Aorta (tissue), 5 donors: ENCODE measurements at regions not wholly inside any gene's neighbourhood (a gene's known extent, or its start where the extent isn't known, plus 50 kb on each side); places are given as distances from the start of the nearest gene placed in this dataset.

Experiments
- ATAC-seq: fragments of 200-7000 bp; cut with Tn5 transposase; one replicate; pipeline ENCODE4 v1.9.1; 2022; ENCODE audit warnings: moderate library complexity; ENCODE audit not compliant: low FRiP score
- DNase-seq, 2 donors: peaks; one replicate each; pipeline ENCODE4 v3.0.0-alpha.2; 2020
- H3K27ac ChIP-seq, 2 donors: one replicate each; pipeline ENCODE4 v1.5.1; 2013; ENCODE audit warnings: low read length in 2 of 2, mild to moderate bottlenecking in 2 of 2, moderate library complexity in 2 of 2, control low read depth in 1 of 2, inconsistent platforms in 1 of 2, low read depth in 1 of 2
- H3K27me3 ChIP-seq, 2 donors: one replicate each; pipeline ENCODE4 v1.6.1; 2013; ENCODE audit warnings: control low read depth in 1 of 2, low read length in 1 of 2, mild to moderate bottlenecking in 1 of 2, moderate library complexity in 1 of 2; ENCODE audit not compliant: insufficient read depth in 2 of 2, control insufficient read depth in 1 of 2
- H3K36me3 ChIP-seq, 2 donors: one replicate each; pipeline ENCODE4 v1.6.1; 2013; ENCODE audit warnings: control low read depth in 1 of 2, low read length in 1 of 2, mild to moderate bottlenecking in 1 of 2; ENCODE audit not compliant: insufficient read depth in 2 of 2, control insufficient read depth in 1 of 2
- H3K4me1 ChIP-seq, 2 donors: one replicate each; pipeline ENCODE4 v1.6.1; 2013; ENCODE audit warnings: low read length in 2 of 2, control low read depth in 1 of 2, mild to moderate bottlenecking in 1 of 2, moderate library complexity in 1 of 2; ENCODE audit not compliant: insufficient read depth in 2 of 2, control insufficient read depth in 1 of 2
- H3K4me3 ChIP-seq, 2 donors: one replicate each; pipeline ENCODE4 v1.5.1; 2013; ENCODE audit warnings: low read length in 2 of 2, control low read depth in 1 of 2, mild to moderate bottlenecking in 1 of 2
- H3K9me3 ChIP-seq: one replicate; pipeline ENCODE4 v1.6.1; 2013; ENCODE audit warnings: mild to moderate bottlenecking, low read length; ENCODE audit not compliant: control insufficient read depth
- WGBS, 2 donors: extraction: QIAGEN DNeasy Blood & Tissue Kit; methylation state at CpG; one replicate each; pipeline ENCODE4 v1.1.7; 2013; 5-methylcytosine and 5-hydroxymethylcytosine counted together
- intact Hi-C, 2 donors: fragments of 100-400 bp; cut with DNase I; formaldehyde crosslinking; loops; one replicate each; pipeline versions ENCODE4 v1.14.2 to v1.15.0; 2022
- donor health status: healthy with polysubstance abuse.
- donor health status: Bipolar disorder and iron deficiency.
- donor health status: DM: no; HTN: no; CAD: no.
- donor health status: DM: no; HTN: no; CAD: no.
- donor health status: DM: yes; HTN: yes; CAD: no.

DNA sequence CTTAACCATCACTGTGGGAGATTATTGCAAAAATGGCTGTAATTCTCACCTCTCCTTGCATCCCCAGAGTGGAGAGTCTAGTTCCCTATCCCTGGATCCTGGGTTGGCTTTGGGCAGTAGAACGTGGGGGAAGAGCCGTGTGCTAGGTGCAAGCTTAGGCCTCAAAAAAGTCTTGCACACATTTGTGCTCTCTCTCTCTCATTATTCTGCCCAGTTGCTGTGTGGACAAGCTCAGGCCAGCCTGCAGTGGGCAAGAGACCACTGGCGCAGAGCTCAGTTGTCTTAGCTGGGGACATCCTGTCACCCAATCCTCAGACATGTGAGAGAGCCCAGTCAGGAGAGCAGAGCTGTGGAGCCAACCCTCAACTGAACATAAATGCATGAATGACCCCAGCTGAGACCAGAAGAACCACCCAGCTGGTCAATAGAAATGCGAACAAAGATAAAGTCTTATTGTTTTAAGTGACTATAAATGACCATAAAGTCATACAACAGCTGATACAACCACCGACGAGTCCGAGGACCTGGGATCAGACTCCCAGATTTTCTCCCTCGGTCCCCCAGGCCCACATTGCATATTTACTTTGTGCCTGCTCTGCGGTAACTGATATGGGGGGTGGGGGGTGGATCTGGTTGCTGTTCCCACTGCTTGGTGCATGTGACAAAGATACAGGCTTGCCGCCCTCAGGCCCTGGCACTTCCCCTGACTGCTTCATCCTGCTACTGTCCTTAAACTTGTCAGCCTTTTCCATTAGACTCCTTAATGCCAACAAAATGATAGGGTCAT is 166.4 kb upstream of the MVB12B start:
- Histone ChIP-seq H3K27ac (no peak overlapping the region), H3K4me3 (no peak overlapping the region), H3K27me3 (no peaks in the 10 kb centered on the region), H3K4me1 (no peaks in the 10 kb centered on the region), H3K9me3 (no peaks in the 10 kb centered on the region), H3K36me3 (no peaks in the 10 kb centered on the region)
- intact Hi-C loops, result no loop called here
- no peak for ATAC-seq
- DNase-seq, result no peak
- WGBS, 2 donors, result 80 to 84% methylated on average over 10 of the region's 10 CpGs

GRCh38 chr9:126160854-126161329 is 165.7 kb upstream of the MVB12B start:
- no peak for ATAC-seq

DNA sequence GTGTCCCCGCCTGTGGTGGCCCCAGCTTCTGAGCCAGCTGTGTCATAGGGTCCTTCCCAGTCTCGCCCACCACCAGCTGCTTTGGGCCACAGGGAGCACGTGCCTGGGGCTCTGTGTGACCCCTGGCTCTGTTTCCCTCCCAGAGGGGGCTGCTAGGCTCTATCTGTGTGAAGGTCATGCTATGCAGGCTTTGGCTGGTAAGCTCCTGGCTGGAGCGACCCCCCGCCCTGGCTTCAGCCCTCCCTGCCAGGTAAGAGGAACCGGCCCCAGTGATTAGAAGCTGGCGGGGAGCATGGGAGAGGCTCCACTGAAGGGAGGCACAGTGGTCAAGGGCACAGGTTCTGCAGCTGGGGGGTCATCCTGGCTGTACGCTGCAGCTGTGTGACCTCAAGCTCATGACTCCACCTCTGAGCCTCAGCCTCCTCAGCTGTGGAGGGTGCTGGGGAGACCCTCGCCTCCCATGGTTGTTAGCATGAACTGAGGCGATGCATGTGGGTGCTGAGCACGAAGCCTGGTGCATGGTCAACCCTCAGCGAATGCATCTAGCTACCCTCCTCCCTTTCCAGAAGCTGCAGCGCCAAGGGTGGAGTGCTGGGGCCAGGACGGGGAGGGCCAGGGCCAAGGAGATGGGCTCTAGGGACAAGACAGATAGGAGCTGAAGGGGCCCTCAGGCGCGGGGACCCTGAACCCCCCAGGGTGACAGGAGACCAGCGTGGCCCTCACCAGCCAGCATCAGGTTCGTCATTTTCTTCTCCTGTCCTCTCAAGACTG is 163.8 kb upstream of the MVB12B start:
- WGBS, 2 donors, result 89 to 92% methylated on average over 18 of the region's 18 CpGs
- no peaks in the 10 kb centered on the region for H3K9me3 ChIP-seq
- no peaks in the 10 kb centered on the region for H3K27me3 ChIP-seq
- H3K4me1 ChIP-seq, result no peaks in the 10 kb centered on the region
- DNase-seq, result no peak
- H3K4me3 ChIP-seq, result no peak overlapping the region
- no peak for ATAC-seq
- intact Hi-C loops, result no loop called here
- no peaks in the 10 kb centered on the region for H3K36me3 ChIP-seq
- H3K27ac ChIP-seq, result no peak overlapping the region

More at GRCh38 chr9:126160854-126161329, 165.7 kb upstream of the MVB12B start:
- Histone ChIP-seq H3K27me3 (no peaks in the 10 kb centered on the region), H3K4me3 (no peak overlapping the region), H3K9me3 (no peaks in the 10 kb centered on the region), H3K27ac (no peak overlapping the region), H3K36me3 (no peaks in the 10 kb centered on the region), H3K4me1 (no peaks in the 10 kb centered on the region)
- intact Hi-C loops, result no loop called here
- 79 to 88% methylated on average over 1 of the region's 1 CpG for WGBS, 2 donors
- DNase-seq, result no peak

GRCh38 chr9:126164796-126165525 is 161.7 kb upstream of the MVB12B start:
- ATAC-seq, result no peak
- Histone ChIP-seq H3K27me3 (no peaks in the 10 kb centered on the region), H3K4me1 (no peaks in the 10 kb centered on the region), H3K4me3 (no peak overlapping the region), H3K36me3 (no peaks in the 10 kb centered on the region), H3K9me3 (no peaks in the 10 kb centered on the region), H3K27ac (no peak overlapping the region)
- no peak for DNase-seq
- intact Hi-C loops, result no loop called here
- WGBS, 2 donors, result 74 to 78% methylated on average over 22 of the region's 22 CpGs

- H3K27me3 ChIP-seq, result no peaks in the 10 kb centered on the region
- no peaks in the 10 kb centered on the region for H3K9me3 ChIP-seq
- no peaks in the 10 kb centered on the region for H3K36me3 ChIP-seq
- DNase-seq, result no peak
- intact Hi-C loops, result no loop called here
- no peak overlapping the region for H3K4me3 ChIP-seq
- ATAC-seq, result no peak
- H3K27ac ChIP-seq, result no peak overlapping the region
- WGBS, 2 donors, result 80 to 91% methylated on average over 8 of the region's 8 CpGs
- no peaks in the 10 kb centered on the region for H3K4me1 ChIP-seq
These were observed 160.9 kb upstream of the MVB12B start for GRCh38 chr9:126165755-126166154.

GRCh38 chr9:126166291-126166690 is 160.3 kb upstream of the MVB12B start:
- H3K27ac ChIP-seq, result no peak overlapping the region
- DNase-seq, result no peak
- H3K36me3 ChIP-seq, result no peaks in the 10 kb centered on the region
- no peak overlapping the region for H3K4me3 ChIP-seq
- H3K9me3 ChIP-seq, result no peaks in the 10 kb centered on the region
- H3K4me1 ChIP-seq, result no peaks in the 10 kb centered on the region
- WGBS, 2 donors, result 81 to 84% methylated on average over 7 of the region's 7 CpGs
- ATAC-seq, result no peak
- intact Hi-C loops, result no loop called here
- H3K27me3 ChIP-seq, result no peaks in the 10 kb centered on the region

- Histone ChIP-seq H3K27me3 (no peaks in the 10 kb centered on the region), H3K9me3 (no peaks in the 10 kb centered on the region), H3K36me3 (no peaks in the 10 kb centered on the region), H3K27ac (no peak overlapping the region), H3K4me3 (no peak overlapping the region), H3K4me1 (no peaks in the 10 kb centered on the region)
- DNase-seq (no peak), ATAC-seq (no peak)
- intact Hi-C loops, result no loop called here
- 84% methylated on average over 6 of the region's 6 CpGs for WGBS, 2 donors
These were observed 159.8 kb upstream of the MVB12B start for GRCh38 chr9:126166866-126167265.

DNA sequence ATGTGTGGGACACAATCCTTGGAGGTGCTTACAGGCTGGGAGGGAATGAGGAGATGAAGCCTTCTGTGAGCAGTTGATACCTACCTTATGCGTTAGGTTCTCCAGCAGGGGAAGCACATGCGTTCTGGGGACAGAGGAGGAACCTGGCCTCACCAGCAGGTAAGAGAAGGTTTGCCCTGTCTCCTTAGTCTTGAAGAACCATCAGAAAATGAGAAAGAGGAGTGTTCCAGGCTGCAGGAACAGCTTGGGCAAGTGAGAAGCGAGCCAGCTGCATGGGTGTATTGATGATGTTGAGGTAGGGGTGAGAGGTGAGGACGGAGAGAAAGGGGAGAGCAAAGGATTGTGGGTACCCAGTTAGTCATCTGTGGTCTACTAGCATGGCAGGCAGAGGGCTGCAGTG is 156.9 kb upstream of the MVB12B start:
- DNase-seq (no peak), ATAC-seq (no peak)
- H3K27me3 ChIP-seq, result no peaks in the 10 kb centered on the region
- intact Hi-C loops, result no loop called here
- no peak overlapping the region for H3K27ac ChIP-seq
- H3K36me3 ChIP-seq, result no peaks in the 10 kb centered on the region
- 73 to 74% methylated on average over 4 of the region's 4 CpGs for WGBS, 2 donors
- peaks cover 4% of the 10 kb centered on the region for H3K9me3 ChIP-seq
- no peaks in the 10 kb centered on the region for H3K4me1 ChIP-seq
- no peak overlapping the region for H3K4me3 ChIP-seq
